Fibroblast of mammary gland (primary cell): ENCODE measurements at regions not wholly inside any gene's neighbourhood (a gene's known extent, or its start where the extent isn't known, plus 50 kb on each side); places are given as distances from the start of the nearest gene placed in this dataset.

ENCODE experiments used
- DNase-seq: peaks from one replicate; pipeline ENCODE4 v3.0.0-alpha.2; 2010; ENCODE audit warnings: low read depth
- H3K4me3 ChIP-seq: 2 replicates; pipeline ENCODE4 v1.5.1; 2011; ENCODE audit warnings: low read depth, mild to moderate bottlenecking, low read length, moderate library complexity; ENCODE audit not compliant: control insufficient read depth
- CTCF ChIP-seq: conservative IDR thresholded peaks from 2 replicates; pipeline ENCODE4 v1.5.1; 2011; ENCODE audit warnings: low read depth, low read length, inconsistent platforms; ENCODE audit not compliant: control insufficient read depth, insufficient read depth

DNA sequence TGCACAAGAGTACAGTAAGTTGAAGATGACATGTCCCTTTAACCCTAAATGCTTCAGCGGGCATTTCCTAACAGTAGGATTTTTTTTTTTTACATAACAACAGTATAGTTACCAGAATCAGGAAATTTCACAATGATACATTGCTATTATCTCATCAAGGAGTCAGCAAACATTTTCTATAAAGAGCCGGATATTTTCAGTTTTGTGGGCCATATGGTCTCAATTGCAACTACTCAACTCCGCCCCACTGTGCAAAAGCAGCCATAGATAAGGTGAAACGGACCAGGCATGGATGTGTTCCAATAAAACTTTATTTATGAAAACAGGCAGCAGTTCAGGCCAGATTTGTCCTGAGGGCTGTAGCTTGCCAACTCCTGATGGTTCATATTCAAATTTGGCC is 130.6 kb downstream of the SMAD6 start:
- peak; percentile 91 for DNase-seq
- no peak for TF ChIP-seq CTCF
- no peak overlapping the region for H3K4me3 ChIP-seq

DNA sequence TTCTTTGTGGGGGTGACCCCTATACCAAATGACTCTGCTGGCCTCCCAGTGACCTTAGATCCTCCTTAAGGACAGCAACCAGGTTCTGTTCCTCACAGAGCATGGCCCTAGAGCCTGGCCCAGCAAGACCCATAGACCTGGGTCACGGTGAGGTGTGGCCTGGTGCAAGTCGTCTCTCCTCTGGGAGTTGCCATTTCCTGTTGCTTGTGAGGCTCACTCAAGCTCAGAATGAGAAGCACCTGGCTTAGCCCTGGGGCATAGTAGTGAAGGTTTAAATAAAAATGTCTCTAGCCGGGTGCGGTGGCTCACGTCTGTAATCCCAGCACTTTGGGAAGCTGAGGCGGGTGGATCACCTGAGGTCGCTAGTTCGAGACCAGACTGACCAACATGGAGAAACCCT is 131.3 kb downstream of the SMAD6 start:
- DNase-seq: no peak
- no peak overlapping the region for H3K4me3 ChIP-seq
- no peak for TF ChIP-seq CTCF

DNA sequence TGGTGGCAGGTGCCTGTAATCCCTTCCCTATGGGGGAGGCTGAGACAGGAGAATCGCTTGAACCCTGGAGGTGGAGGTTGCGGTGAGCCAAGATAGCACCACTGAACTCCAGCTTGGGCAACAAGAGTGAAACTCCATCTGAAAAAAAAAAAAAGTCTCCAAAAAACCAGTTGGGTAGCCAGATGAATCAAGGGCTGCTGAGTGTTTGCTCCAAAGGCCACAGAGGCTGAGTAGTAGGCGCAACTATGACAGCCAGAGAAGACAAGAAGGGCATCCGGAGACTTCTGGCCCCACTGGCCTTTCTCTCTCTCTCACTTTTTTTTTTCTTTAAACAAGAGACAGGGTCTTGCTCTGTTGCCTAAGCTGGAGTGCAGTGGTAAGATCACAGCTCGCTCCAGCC is 131.8 kb downstream of the SMAD6 start:
- no peak overlapping the region for H3K4me3 ChIP-seq
- no peak for TF ChIP-seq CTCF
- no peak for DNase-seq

GRCh38 chr15:66834881-66835878 is 133.1 kb downstream of the SMAD6 start:
- no peak for TF ChIP-seq CTCF
- no peak overlapping the region for H3K4me3 ChIP-seq
- peak; percentile 69 for DNase-seq

DNA sequence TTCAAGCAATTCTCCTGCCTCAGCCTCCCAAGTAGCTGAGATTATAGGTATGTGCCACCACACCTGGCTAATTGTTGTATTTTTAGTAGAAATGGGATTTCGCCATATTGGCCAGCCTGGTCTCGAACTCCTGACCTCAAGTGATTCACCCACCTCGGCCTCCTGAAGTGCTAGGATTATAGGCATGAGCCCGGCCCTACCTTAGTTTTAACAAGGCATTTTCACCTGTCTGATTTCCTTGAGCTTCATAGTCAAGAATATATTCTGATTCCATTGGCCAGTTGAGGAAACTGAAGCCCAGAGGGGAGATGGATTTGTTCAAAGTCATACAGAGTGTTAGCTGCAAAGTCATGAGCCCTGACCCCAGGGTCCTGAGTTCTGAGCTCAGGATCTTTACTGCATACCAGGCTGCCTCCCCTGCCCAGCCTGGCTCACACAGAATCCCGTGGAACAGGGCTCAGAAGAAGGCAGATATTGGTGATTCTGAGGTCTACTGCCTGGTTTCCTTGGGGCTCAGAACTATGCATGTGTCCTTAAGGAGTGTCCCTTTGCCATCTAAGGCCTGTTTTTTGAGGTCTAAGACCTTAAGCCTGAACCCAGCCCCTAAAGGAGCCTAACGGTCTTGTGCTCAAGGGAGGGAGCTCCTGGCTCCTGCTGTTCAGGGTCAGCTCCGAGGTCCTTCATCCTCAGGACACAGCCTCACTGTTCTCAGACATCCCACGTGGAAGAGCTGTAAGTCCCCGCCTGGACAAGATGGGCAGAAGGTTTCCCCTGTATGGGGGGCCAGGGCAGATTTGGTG is 134.4 kb downstream of the SMAD6 start:
- no peak for TF ChIP-seq CTCF
- H3K4me3 ChIP-seq: no peak overlapping the region
- DNase-seq: no peak

- no peak overlapping the region for H3K4me3 ChIP-seq
- TF ChIP-seq CTCF: no peak
- no peak for DNase-seq
These were observed 136.2 kb downstream of the SMAD6 start for GRCh38 chr15:66838202-66838601.
